ENCODE measurements at regions not wholly inside any gene's neighbourhood (a gene's known extent, or its start where the extent isn't known, plus 50 kb on each side); places are given as distances from the start of the nearest gene placed in this dataset.
"Not testable (repeated sequence)": the region's sequence is repeated elsewhere in the genome, so short reads cannot be mapped to it uniquely, and the experiment has no call there.

DNA sequence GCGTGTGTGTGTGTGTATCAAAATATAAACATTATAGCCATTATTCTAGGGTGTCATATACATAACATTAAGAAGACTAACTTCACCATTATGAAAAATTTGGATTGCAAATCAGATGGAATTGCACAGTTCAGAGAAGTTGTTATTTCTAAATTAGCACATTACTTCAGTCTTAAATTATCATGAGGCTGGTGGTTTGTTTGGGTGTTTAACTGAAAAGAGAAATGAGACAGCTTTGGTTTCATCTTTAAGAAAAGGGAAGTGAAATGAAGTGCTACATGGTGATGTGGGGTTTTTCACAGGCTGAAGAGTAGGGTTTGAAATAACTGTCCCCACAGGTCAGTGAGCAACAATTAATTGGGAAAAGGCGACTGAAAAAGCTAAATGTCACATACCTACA lies 161.2 kb upstream of the XIRP2 start:
- intact Hi-C loops (cut with DNase I), result no loop called here
- TF ChIP-seq, protein P1, sequence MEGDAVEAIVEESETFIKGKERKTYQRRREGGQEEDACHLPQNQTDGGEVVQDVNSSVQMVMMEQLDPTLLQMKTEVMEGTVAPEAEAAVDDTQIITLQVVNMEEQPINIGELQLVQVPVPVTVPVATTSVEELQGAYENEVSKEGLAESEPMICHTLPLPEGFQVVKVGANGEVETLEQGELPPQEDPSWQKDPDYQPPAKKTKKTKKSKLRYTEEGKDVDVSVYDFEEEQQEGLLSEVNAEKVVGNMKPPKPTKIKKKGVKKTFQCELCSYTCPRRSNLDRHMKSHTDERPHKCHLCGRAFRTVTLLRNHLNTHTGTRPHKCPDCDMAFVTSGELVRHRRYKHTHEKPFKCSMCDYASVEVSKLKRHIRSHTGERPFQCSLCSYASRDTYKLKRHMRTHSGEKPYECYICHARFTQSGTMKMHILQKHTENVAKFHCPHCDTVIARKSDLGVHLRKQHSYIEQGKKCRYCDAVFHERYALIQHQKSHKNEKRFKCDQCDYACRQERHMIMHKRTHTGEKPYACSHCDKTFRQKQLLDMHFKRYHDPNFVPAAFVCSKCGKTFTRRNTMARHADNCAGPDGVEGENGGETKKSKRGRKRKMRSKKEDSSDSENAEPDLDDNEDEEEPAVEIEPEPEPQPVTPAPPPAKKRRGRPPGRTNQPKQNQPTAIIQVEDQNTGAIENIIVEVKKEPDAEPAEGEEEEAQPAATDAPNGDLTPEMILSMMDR (IDR thresholded peaks at IDR 0.05), result no peak
- H3K27me3 ChIP-seq, result no peaks in the 10 kb centered on the region
- H3K4me3 ChIP-seq, result no peak overlapping the region
- no peak overlapping the region for H3K27ac ChIP-seq
- H3K4me1 ChIP-seq, result no peaks in the 10 kb centered on the region
- no peaks in the 10 kb centered on the region for H3K36me3 ChIP-seq
- no peaks in the 10 kb centered on the region for H3K9me3 ChIP-seq
- no peak for DNase-seq (ENCODE audit: low spot score in 2 of 2)

DNA sequence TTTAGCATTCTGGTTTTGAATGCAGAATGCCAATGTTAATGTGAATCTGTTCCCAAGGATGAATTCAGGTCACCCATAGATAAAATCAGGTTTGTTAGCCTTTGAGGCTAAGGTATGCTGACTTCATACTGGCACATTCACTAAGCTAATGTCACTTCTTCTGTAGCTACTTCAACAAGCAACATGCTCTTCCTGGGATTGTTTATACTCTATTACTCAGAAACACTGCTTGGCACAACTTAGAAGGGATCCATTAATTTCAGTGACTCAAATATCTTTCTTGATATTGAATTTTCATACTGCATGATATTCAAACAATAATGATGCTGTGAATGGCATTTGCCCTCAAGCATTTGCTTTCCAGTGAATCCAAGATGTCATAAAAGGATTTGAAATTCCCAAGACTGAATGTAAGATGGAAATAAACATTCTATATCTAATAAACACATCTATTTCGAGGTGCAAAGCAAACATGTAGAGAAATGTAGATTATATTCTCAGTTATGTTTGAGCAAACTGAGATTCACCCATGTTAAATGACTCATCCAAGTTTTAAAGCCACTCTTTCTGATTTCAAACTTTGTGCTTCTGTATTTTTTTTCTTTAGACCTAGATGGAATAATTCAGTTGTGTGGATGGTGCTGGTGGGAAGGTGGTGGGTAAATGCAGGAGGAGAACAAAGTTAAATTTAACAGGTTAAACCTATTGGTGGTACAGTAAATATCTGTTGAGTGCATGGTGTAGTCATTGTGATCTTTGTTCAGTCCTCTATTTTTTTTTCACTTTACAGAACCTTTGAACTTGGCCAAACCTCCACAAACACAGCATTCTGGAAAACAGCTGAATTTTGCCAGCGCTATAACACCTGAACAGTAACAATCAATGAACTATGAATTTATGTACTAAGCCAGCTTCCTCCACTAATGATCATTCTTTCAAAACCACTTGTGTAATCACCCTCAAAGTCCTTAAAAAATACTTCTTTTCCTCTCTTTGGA lies 162.1 kb upstream of the XIRP2 start:
- no peak overlapping the region for H3K4me3 ChIP-seq
- no peaks in the 10 kb centered on the region for H3K36me3 ChIP-seq
- intact Hi-C loops (cut with DNase I), result no loop called here
- no peaks in the 10 kb centered on the region for H3K9me3 ChIP-seq
- no peak overlapping the region for H3K27ac ChIP-seq
- TF ChIP-seq, protein P1 (IDR thresholded peaks at IDR 0.05), result no peak
- no peaks in the 10 kb centered on the region for H3K27me3 ChIP-seq
- H3K4me1 ChIP-seq, result no peaks in the 10 kb centered on the region
- DNase-seq (ENCODE audit: low spot score in 2 of 2), result no peak

DNA sequence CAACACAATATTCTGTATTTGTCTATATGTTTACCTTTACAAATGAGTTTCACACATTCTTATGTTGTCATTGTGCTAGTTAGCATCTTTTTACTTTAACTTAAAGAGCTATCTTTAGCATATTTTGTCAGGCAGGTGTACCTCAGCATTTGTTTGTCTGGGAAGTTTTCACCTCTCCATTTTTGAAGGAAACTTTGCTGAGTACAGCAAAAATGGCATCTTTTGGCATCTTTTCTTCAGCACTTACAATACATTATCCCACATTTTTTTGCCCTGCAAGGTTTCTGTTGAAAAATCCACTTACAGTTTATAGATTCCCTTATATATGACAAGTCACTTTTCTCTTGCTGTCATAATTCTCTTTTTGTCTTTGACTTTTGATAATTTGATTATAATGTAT lies 171.3 kb upstream of the XIRP2 start:
- no peak for DNase-seq (ENCODE audit: low spot score in 2 of 2)
- intact Hi-C loops (cut with DNase I), result no loop called here
- H3K4me3 ChIP-seq, result no peak overlapping the region
- no peaks in the 10 kb centered on the region for H3K27me3 ChIP-seq
- H3K27ac ChIP-seq, result no peak overlapping the region
- no peaks in the 10 kb centered on the region for H3K36me3 ChIP-seq
- TF ChIP-seq, protein P1 (IDR thresholded peaks at IDR 0.05), result no peak
- peaks cover 0 to 2% of the 10 kb centered on the region in 2 donors for H3K9me3 ChIP-seq
- H3K4me1 ChIP-seq, result no peaks in the 10 kb centered on the region

- Histone ChIP-seq H3K4me1 (no peaks in the 10 kb centered on the region), H3K36me3 (no peaks in the 10 kb centered on the region), H3K27me3 (no peaks in the 10 kb centered on the region), H3K27ac (no peak overlapping the region), H3K9me3 (no peaks in the 10 kb centered on the region), H3K4me3 (no peak overlapping the region)
- DNase-seq (ENCODE audit: low spot score in 2 of 2), result no peak
- intact Hi-C loops (cut with DNase I), result no loop called here
- TF ChIP-seq, protein P1 (IDR thresholded peaks at IDR 0.05), result peak in 1 of 3 experiments; percentile 28
Measured at GRCh38 chr2:166700079-166700478, 188.2 kb upstream of the XIRP2 start.

DNA sequence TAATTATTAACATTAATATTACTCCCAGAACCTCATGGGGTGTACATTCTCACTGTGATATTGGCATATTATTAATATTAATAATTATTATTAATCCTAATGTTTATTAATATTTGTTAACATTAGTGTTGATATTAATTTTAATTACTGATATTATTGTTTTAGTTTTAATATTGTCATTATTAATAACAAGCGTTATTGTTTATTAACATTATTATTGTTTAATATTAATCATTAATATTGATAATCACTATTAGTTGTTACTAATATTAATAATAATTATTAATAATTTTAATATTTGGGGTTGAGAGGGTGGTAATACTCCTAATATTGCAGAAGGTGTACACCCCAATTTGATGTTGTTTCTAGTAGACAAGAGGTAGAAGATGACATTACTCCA lies 193.1 kb upstream of the XIRP2 start:
- TF ChIP-seq, protein P1 (IDR thresholded peaks at IDR 0.05), result no peak
- no peaks in the 10 kb centered on the region for H3K27me3 ChIP-seq
- no peak overlapping the region for H3K4me3 ChIP-seq
- DNase-seq (ENCODE audit: low spot score in 2 of 2), result no peak
- no peak overlapping the region for H3K27ac ChIP-seq
- intact Hi-C loops (cut with DNase I), result no loop called here
- no peaks in the 10 kb centered on the region for H3K36me3 ChIP-seq
- H3K4me1 ChIP-seq, result no peaks in the 10 kb centered on the region
- H3K9me3 ChIP-seq, result peaks cover 0 to 10% of the 10 kb centered on the region in 2 donors

DNA sequence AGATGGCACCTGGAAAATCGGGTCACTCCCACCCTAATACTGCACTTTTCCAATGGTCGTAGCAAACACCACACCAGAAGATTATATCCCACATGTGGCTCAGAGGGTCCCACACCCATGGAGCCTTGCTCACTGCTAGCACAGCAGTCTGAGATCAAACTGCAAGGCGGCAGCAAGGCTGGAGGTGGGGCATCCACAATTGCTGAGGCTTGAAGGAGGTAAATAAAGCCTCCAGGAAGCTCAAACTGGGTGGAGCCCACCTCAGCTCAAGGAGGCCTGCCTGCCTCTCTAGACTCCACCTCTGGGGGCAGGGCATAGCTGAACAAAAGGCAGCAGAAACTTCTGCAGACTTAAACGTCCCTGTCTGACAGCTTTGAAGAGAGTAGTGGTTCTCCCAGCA lies 192.0 kb upstream of the SCN7A start:
- H3K9me3 ChIP-seq; DNase-seq (ENCODE audit: low spot score in 2 of 2); H3K27me3 ChIP-seq; H3K4me1 ChIP-seq; H3K36me3 ChIP-seq; H3K27ac ChIP-seq; H3K4me3 ChIP-seq; intact Hi-C loops (cut with DNase I): not testable (repeated sequence)
